Right lobe of liver (tissue), 4 donors: ENCODE measurements at regions not wholly inside any gene's neighbourhood (a gene's known extent, or its start where the extent isn't known, plus 50 kb on each side); places are given as distances from the start of the nearest gene placed in this dataset.

Source experiments
- POLR2A ChIP-seq: fragments of 450-650 bp; IDR thresholded peaks from one replicate; pipeline ENCODE4 v1.6.1; 2017; ENCODE audit warnings: antibody characterized with exemption, mild to moderate bottlenecking
- TF ChIP-seq, protein P1 (sequence below), 4 donors: fragments of 200-600 bp in 3 of 4; fragments of 450-650 bp in 1 of 4; IDR thresholded peaks; one replicate each; pipeline versions ENCODE4 v1.5.1 to v1.8.0; 2016 to 2022; ENCODE audit warnings: antibody characterized with exemption in 4 of 4, mild to moderate bottlenecking in 2 of 4
- donor health status: DM: no; HTN: no; CAD: no.
- donor health status: DM: no; HTN: no; CAD: no.
- donor health status: DM: no; HTN: yes; CAD: no.

DNA sequence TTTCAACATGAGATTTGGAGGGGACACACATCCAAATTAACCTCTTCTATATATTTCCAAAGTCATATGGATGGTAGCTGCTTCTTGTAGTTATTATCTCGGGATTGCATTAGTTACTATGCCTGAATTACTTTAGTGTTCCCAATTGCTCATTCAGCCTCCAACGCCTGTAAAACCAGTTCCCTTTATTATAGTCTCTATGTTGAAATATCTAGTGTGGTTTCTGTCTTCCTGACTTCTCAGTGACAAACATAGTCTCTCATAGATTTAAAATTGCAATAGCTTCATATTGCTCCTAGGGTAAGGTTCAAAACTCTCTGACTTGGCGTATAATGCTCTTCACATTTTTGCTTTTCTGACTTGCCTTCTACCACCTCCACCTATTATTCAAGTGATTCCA, 366.4 kb downstream of the CASP12 start:
- TF ChIP-seq, protein P1, sequence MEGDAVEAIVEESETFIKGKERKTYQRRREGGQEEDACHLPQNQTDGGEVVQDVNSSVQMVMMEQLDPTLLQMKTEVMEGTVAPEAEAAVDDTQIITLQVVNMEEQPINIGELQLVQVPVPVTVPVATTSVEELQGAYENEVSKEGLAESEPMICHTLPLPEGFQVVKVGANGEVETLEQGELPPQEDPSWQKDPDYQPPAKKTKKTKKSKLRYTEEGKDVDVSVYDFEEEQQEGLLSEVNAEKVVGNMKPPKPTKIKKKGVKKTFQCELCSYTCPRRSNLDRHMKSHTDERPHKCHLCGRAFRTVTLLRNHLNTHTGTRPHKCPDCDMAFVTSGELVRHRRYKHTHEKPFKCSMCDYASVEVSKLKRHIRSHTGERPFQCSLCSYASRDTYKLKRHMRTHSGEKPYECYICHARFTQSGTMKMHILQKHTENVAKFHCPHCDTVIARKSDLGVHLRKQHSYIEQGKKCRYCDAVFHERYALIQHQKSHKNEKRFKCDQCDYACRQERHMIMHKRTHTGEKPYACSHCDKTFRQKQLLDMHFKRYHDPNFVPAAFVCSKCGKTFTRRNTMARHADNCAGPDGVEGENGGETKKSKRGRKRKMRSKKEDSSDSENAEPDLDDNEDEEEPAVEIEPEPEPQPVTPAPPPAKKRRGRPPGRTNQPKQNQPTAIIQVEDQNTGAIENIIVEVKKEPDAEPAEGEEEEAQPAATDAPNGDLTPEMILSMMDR (IDR thresholded peaks at IDR 0.05), result no peak
- TF ChIP-seq POLR2A, result no peak
